AG09319 (cell line): ENCODE measurements at regions not wholly inside any gene's neighbourhood (a gene's known extent, or its start where the extent isn't known, plus 50 kb on each side); places are given as distances from the start of the nearest gene placed in this dataset.

ENCODE experiments used
- DNase-seq: peaks from one replicate; pipeline ENCODE4 v3.0.0-alpha.2; 2010; ENCODE audit warnings: low read depth; ENCODE audit errors: extremely low read depth
- CTCF ChIP-seq: IDR thresholded peaks from 2 replicates; pipeline ENCODE4 v1.5.1; 2011; ENCODE audit warnings: low read depth, mild to moderate bottlenecking, inconsistent platforms, low read length, moderate library complexity

- no peak for DNase-seq
- TF ChIP-seq CTCF, result no peak
These were observed 336.9 kb upstream of the NR3C2 start for GRCh38 chr4:148778980-148779675.

GRCh38 chr4:148776941-148777340 is 334.7 kb upstream of the NR3C2 start:
- TF ChIP-seq CTCF, result no peak
- no peak for DNase-seq

- DNase-seq, result no peak
- no peak for TF ChIP-seq CTCF
These were observed 331.9 kb upstream of the NR3C2 start for GRCh38 chr4:148774134-148774533.

- DNase-seq, result no peak
- no peak for TF ChIP-seq CTCF
These were observed 331.1 kb upstream of the NR3C2 start for GRCh38 chr4:148773313-148773712.

GRCh38 chr4:148770848-148771247 is 328.6 kb upstream of the NR3C2 start:
- no peak for DNase-seq
- TF ChIP-seq CTCF, result no peak

- TF ChIP-seq CTCF, result no peak
- DNase-seq, result no peak
These were observed 328.2 kb upstream of the NR3C2 start for GRCh38 chr4:148770377-148770776.

GRCh38 chr4:148764720-148765119 is 322.5 kb upstream of the NR3C2 start:
- no peak for TF ChIP-seq CTCF
- DNase-seq, result no peak
